ENCODE measurements at regions not wholly inside any gene's neighbourhood (a gene's known extent, or its start where the extent isn't known, plus 50 kb on each side); places are given as distances from the start of the nearest gene placed in this dataset.

GRCh38 chr9:31140316-31140715, 1244.1 kb upstream of the ACO1 start:
- DNase-seq (ENCODE audit: low spot score) = peak; percentile 6
- Histone ChIP-seq H3K36me3 (replicated peaks in 1 of 2; ENCODE audit: control insufficient read depth in 1 of 2, insufficient read depth in 2 of 2, low read length in 2 of 2) (no peaks in the 10 kb centered on the region), H3K27ac (ENCODE audit: extremely low read length, insufficient read depth, low read length) (no peak overlapping the region), H4K20me1 (ENCODE audit: insufficient read depth, low read length) (no peaks in the 10 kb centered on the region), H3K79me2 (ENCODE audit: insufficient read depth, low read length) (no peaks in the 10 kb centered on the region), H2AFZ (ENCODE audit: low read length) (no peak overlapping the region), H3K9ac (ENCODE audit: insufficient read depth, low read depth, low read length) (no peak overlapping the region), H3K4me2 (ENCODE audit: low read depth, low read length) (no peak overlapping the region), H3K27me3 (ENCODE audit: control insufficient read depth in 1 of 2, insufficient read depth in 2 of 2, low read length in 2 of 2) (no peaks in the 10 kb centered on the region), H3K9me3 (ENCODE audit: low read length) (no peaks in the 10 kb centered on the region), H3K4me3 (replicated peaks in 1 of 3; ENCODE audit: insufficient read depth in 1 of 3, low read depth in 2 of 3, low read length in 3 of 3) (no peak overlapping the region), H3K4me1 (ENCODE audit: insufficient read depth, low read length) (no peaks in the 10 kb centered on the region)
- ChIA-PET CTCF (ENCODE audit: low intra/inter-chr PET ratio, low total read pairs) (interaction anchor here (1.3 kb wide), 1 partner anchor 21 kb away, joined by 4 read pairs; no protein-coding TSS in a partner anchor), POLR2A (no interaction called here)
- ATAC-seq = no peak
- intact Hi-C loops (cut with micrococcal nuclease; ENCODE audit: unreplicated experiment) = loop anchor here (2.0 kb wide), 1 partner anchor 1310 kb away; no protein-coding TSS in a partner anchor
- FAIRE-seq = no peak
- WGBS (ENCODE audit: low lambda C conversion rate) = 0% methylated on average over 1 of the region's 1 CpG
- TF ChIP-seq ZNF580 (CRISPR knock-in tag; IDR thresholded peaks at IDR 0.05; ENCODE audit: borderline replicate concordance, low read depth) = no peak
- peak; percentile 33 for TF ChIP-seq STAG1 (CRISPR knock-in tag; IDR thresholded peaks at IDR 0.05)
- no peak for TF ChIP-seq POGZ (CRISPR knock-in tag; IDR thresholded peaks at IDR 0.05)
- peak; percentile 37 for TF ChIP-seq CTCF (CRISPR knock-in tag; IDR thresholded peaks at IDR 0.05)
- in situ Hi-C loops (cut with HindIII; ENCODE audit: extremely low pct_ligation_motif_present, low pct_unique_long_range_greater_than_20kb) = no loop called here
- BruUV-seq (replicated peaks) = no TSS peak

GRCh38 chr9:31142456-31142855, 1242.0 kb upstream of the ACO1 start:
- BruUV-seq (replicated peaks) = no TSS peak
- in situ Hi-C loops (cut with HindIII; ENCODE audit: extremely low pct_ligation_motif_present, low pct_unique_long_range_greater_than_20kb) = no loop called here
- ChIA-PET CTCF (ENCODE audit: low intra/inter-chr PET ratio, low total read pairs) (no interaction called here), POLR2A (no interaction called here)
- WGBS (ENCODE audit: low lambda C conversion rate) = 16% methylated on average over 3 of the region's 3 CpGs
- no peak for FAIRE-seq
- intact Hi-C loops (cut with micrococcal nuclease; ENCODE audit: unreplicated experiment) = no loop called here
- ATAC-seq = no peak
- Histone ChIP-seq H3K27ac (ENCODE audit: extremely low read length, insufficient read depth, low read length) (no peak overlapping the region), H3K4me3 (replicated peaks in 1 of 3; ENCODE audit: insufficient read depth in 1 of 3, low read depth in 2 of 3, low read length in 3 of 3) (no peak overlapping the region), H3K4me2 (ENCODE audit: low read depth, low read length) (no peak overlapping the region), H4K20me1 (ENCODE audit: insufficient read depth, low read length) (no peaks in the 10 kb centered on the region), H2AFZ (ENCODE audit: low read length) (no peak overlapping the region), H3K36me3 (replicated peaks in 1 of 2; ENCODE audit: control insufficient read depth in 1 of 2, insufficient read depth in 2 of 2, low read length in 2 of 2) (no peaks in the 10 kb centered on the region), H3K4me1 (ENCODE audit: insufficient read depth, low read length) (no peaks in the 10 kb centered on the region), H3K79me2 (ENCODE audit: insufficient read depth, low read length) (no peaks in the 10 kb centered on the region), H3K27me3 (ENCODE audit: control insufficient read depth in 1 of 2, insufficient read depth in 2 of 2, low read length in 2 of 2) (no peaks in the 10 kb centered on the region), H3K9me3 (ENCODE audit: low read length) (no peaks in the 10 kb centered on the region), H3K9ac (ENCODE audit: insufficient read depth, low read depth, low read length) (no peak overlapping the region)
- no peak for DNase-seq (ENCODE audit: low spot score)
- TF ChIP-seq ZNF333 (CRISPR knock-in tag; IDR thresholded peaks at IDR 0.05; ENCODE audit: borderline replicate concordance) = no peak
- TF ChIP-seq ZBTB38 (CRISPR knock-in tag; IDR thresholded peaks at IDR 0.05) = no peak
- TF ChIP-seq NR2F6 (IDR thresholded peaks at IDR 0.05) = no peak
- no peak for TF ChIP-seq NR2F6 (CRISPR knock-in tag; IDR thresholded peaks at IDR 0.05)
- TF ChIP-seq MYNN (CRISPR knock-in tag; IDR thresholded peaks at IDR 0.05; ENCODE audit: low read depth) = no peak
- TF ChIP-seq TAF1 (CRISPR knock-in tag; IDR thresholded peaks at IDR 0.05) = no peak
- no peak for TF ChIP-seq CSRNP2 (CRISPR knock-in tag; conservative IDR thresholded peaks at IDR 0.05; ENCODE audit: low read depth)
- TF ChIP-seq ZNF550 (CRISPR knock-in tag; IDR thresholded peaks at IDR 0.05; ENCODE audit: borderline replicate concordance) = no peak
- no peak for TF ChIP-seq MXD3 (CRISPR knock-in tag; IDR thresholded peaks at IDR 0.05)
- TF ChIP-seq PAX8 (CRISPR knock-in tag; IDR thresholded peaks at IDR 0.05; ENCODE audit: borderline replicate concordance) = no peak
- TF ChIP-seq SP5 (CRISPR knock-in tag; IDR thresholded peaks at IDR 0.05; ENCODE audit: borderline replicate concordance, low read depth) = no peak
- no peak for TF ChIP-seq ZNF577 (CRISPR knock-in tag; IDR thresholded peaks at IDR 0.05; ENCODE audit: borderline replicate concordance, low read depth)
- TF ChIP-seq ZNF460 (CRISPR knock-in tag; IDR thresholded peaks at IDR 0.05; ENCODE audit: borderline replicate concordance) = no peak
- TF ChIP-seq ZNF619 (CRISPR knock-in tag; IDR thresholded peaks at IDR 0.05) = no peak
